Loucy (cell line): ENCODE measurements at regions not wholly inside any gene's neighbourhood (a gene's known extent, or its start where the extent isn't known, plus 50 kb on each side); places are given as distances from the start of the nearest gene placed in this dataset.

ENCODE experiments used
- H2AFZ ChIP-seq: fragments of 200-600 bp; sonication (generic); 2 replicates; pipeline ENCODE4 v1.6.0; 2016; ENCODE audit warnings: antibody characterized with exemption, mild to moderate bottlenecking, low read length, moderate library complexity
- H3F3A ChIP-seq: fragments of 200-600 bp; 2 replicates; pipeline ENCODE4 v1.6.0; 2016; ENCODE audit warnings: antibody characterized with exemption, low read depth, mild to moderate bottlenecking
- H3K27me3 ChIP-seq: fragments of 200-600 bp; sonication (generic); 2 replicates; pipeline ENCODE4 v1.6.1; 2014; ENCODE audit warnings: low read length, mild to moderate bottlenecking; ENCODE audit not compliant: insufficient read depth, poor library complexity, severe bottlenecking
- H3K36me3 ChIP-seq: fragments of 200-600 bp; sonication (generic); 2 replicates; pipeline ENCODE4 v1.6.1; 2016; ENCODE audit warnings: low read length; ENCODE audit not compliant: insufficient read depth
- H3K4me1 ChIP-seq: fragments of 200-600 bp; sonication (generic); 2 replicates; pipeline ENCODE4 v1.5.1; 2014; ENCODE audit warnings: low read length, mild to moderate bottlenecking; ENCODE audit not compliant: insufficient read depth, poor library complexity, severe bottlenecking
- H3K4me2 ChIP-seq: fragments of 200-600 bp; sonication (generic); 2 replicates; pipeline ENCODE4 v1.6.0; 2014; ENCODE audit warnings: antibody characterized with exemption, low read length, low read depth, mild to moderate bottlenecking; ENCODE audit not compliant: poor library complexity, severe bottlenecking
- H3K4me3 ChIP-seq: fragments of 200-600 bp; sonication (generic); 2 replicates; pipeline ENCODE4 v1.5.1; 2014; ENCODE audit warnings: low read length, mild to moderate bottlenecking, mixed read lengths; ENCODE audit not compliant: poor library complexity, severe bottlenecking
- H3K79me2 ChIP-seq: fragments of 200-600 bp; sonication (generic); 2 replicates; pipeline ENCODE4 v1.6.1; 2014; ENCODE audit warnings: low read length; ENCODE audit not compliant: insufficient read depth
- H3K9ac ChIP-seq: fragments of 200-600 bp; sonication (generic); 2 replicates; pipeline ENCODE4 v1.6.0; 2014; ENCODE audit warnings: mild to moderate bottlenecking, low read depth, low read length, moderate library complexity; ENCODE audit not compliant: poor library complexity, severe bottlenecking
- H3K9me2 ChIP-seq: fragments of 200-600 bp; sonication (generic); replicated peaks from 2 replicates; pipeline ENCODE4 v1.6.1; 2016; ENCODE audit warnings: low read depth, low read length, mixed read lengths
- H3K9me3 ChIP-seq: fragments of 200-600 bp; sonication (generic); 2 replicates; pipeline ENCODE4 v1.6.1; 2014; ENCODE audit warnings: mild to moderate bottlenecking, antibody characterized with exemption, low read length, low read depth; ENCODE audit not compliant: insufficient read depth
- H4K20me1 ChIP-seq: fragments of 200-600 bp; sonication (generic); 2 replicates; pipeline ENCODE4 v1.6.0; 2014; ENCODE audit warnings: antibody characterized with exemption, low read length, mild to moderate bottlenecking; ENCODE audit not compliant: insufficient read depth, poor library complexity, severe bottlenecking
- EZH2phosphoT487 ChIP-seq: fragments of 200-600 bp; IDR thresholded peaks from 2 replicates; pipeline ENCODE4 v1.6.1; 2018; ENCODE audit warnings: antibody characterized with exemption, mild to moderate bottlenecking, moderate library complexity, borderline replicate concordance
- TF ChIP-seq, protein P1 (sequence below): fragments of 200-600 bp; sonication (generic); conservative IDR thresholded peaks from 2 replicates; pipeline ENCODE4 v1.5.1; 2014; ENCODE audit warnings: mild to moderate bottlenecking, antibody characterized with exemption, low read length

DNA sequence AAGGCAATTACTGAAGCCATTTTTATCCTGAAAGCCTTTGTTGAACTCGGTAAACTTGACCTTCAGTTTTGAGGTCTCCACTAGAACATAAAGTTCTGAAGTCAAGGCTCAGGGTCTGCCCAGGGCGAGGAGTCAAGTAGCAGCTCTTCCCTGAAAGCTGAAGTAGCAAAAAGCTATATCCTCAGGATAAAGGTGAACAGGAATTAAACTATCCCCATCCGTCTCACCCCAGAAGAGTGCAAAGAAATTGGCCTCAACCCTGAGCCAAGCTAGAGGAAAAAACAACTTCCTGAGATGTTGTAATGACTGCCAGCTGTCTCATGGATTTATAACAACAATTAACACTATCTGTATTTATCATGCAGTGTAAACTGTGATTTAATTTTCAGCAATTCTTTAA is 590.8 kb downstream of the SPRY1 start:
- Histone ChIP-seq H3K4me1 (no peaks in the 10 kb centered on the region), H3K4me2 (no peak overlapping the region), H3K9me3 (no peaks in the 10 kb centered on the region), H4K20me1 (no peaks in the 10 kb centered on the region), H3K79me2 (no peaks in the 10 kb centered on the region), H3F3A (no peaks in the 10 kb centered on the region), H3K36me3 (no peaks in the 10 kb centered on the region), H3K27me3 (no peaks in the 10 kb centered on the region), H3K9me2 (no peaks in the 10 kb centered on the region), H3K4me3 (no peak overlapping the region), H3K9ac (no peak overlapping the region), H2AFZ (no peak overlapping the region)
- TF ChIP-seq, protein P1, sequence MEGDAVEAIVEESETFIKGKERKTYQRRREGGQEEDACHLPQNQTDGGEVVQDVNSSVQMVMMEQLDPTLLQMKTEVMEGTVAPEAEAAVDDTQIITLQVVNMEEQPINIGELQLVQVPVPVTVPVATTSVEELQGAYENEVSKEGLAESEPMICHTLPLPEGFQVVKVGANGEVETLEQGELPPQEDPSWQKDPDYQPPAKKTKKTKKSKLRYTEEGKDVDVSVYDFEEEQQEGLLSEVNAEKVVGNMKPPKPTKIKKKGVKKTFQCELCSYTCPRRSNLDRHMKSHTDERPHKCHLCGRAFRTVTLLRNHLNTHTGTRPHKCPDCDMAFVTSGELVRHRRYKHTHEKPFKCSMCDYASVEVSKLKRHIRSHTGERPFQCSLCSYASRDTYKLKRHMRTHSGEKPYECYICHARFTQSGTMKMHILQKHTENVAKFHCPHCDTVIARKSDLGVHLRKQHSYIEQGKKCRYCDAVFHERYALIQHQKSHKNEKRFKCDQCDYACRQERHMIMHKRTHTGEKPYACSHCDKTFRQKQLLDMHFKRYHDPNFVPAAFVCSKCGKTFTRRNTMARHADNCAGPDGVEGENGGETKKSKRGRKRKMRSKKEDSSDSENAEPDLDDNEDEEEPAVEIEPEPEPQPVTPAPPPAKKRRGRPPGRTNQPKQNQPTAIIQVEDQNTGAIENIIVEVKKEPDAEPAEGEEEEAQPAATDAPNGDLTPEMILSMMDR = no peak
- TF ChIP-seq EZH2phosphoT487 = no peak

DNA sequence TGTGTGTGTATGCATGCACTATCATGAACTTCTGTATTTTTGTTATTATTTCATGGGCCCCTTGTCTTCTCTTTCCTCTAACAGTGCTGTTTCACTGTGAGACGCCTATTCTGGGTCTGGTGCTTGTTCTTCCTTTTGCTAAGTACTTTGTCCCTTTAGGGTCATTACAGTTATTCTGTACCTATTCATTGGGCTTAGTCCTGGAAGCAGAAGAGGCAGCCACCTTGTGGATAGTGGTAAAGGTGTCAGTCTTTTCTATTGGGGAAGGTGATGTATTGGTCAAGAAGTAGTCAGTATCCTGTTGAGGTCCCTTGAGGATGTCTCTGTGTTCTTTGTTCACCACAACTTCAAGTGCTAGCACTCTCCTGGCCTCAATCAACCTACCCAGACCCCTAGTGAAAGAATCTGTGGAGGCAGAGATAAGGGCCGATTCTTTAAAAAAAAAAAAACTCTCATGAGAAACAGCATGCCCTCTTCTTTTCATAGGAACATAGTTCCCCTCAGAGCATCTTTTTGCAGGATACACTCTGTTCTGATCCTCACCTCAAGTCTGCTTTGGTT is 593.8 kb downstream of the SPRY1 start:
- no peak for TF ChIP-seq EZH2phosphoT487
- TF ChIP-seq, protein P1 = no peak
- no peak overlapping the region for H2AFZ ChIP-seq
- no peaks in the 10 kb centered on the region for H3K9me2 ChIP-seq
- H3F3A ChIP-seq = no peaks in the 10 kb centered on the region
- H3K36me3 ChIP-seq = no peaks in the 10 kb centered on the region
- no peaks in the 10 kb centered on the region for H3K27me3 ChIP-seq
- H3K4me2 ChIP-seq = no peak overlapping the region
- H3K79me2 ChIP-seq = no peaks in the 10 kb centered on the region
- no peaks in the 10 kb centered on the region for H4K20me1 ChIP-seq
- no peaks in the 10 kb centered on the region for H3K4me1 ChIP-seq
- no peak overlapping the region for H3K4me3 ChIP-seq
- no peak overlapping the region for H3K9ac ChIP-seq
- H3K9me3 ChIP-seq = no peaks in the 10 kb centered on the region

DNA sequence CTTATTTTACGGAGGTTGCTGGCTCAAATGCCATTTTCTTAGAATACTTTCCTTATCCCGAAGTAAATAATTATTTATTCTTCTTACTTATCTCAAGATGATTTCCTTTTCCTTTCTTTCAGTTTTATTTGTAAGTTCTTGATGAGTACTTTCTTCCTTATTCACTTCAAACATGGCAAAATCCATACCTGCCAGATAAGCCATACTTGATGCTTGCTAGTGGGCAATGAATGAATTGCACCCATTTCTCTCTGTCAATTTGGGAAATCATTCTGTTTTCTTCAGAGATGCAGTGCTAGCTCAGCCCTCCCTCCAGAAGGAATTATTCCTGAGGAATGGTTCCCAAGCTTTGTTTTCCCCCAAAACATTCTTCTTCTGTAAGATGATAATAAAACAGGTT is 598.3 kb downstream of the SPRY1 start:
- Histone ChIP-seq H3K4me2 (no peak overlapping the region), H3K79me2 (no peaks in the 10 kb centered on the region), H3F3A (no peaks in the 10 kb centered on the region; the same call in 1 of the 2 replicates), H2AFZ (no peak overlapping the region), H3K36me3 (no peaks in the 10 kb centered on the region), H3K9me2 (no peaks in the 10 kb centered on the region), H4K20me1 (no peaks in the 10 kb centered on the region), H3K4me1 (peaks cover 13% of the 10 kb centered on the region), H3K4me3 (no peak overlapping the region), H3K9me3 (no peaks in the 10 kb centered on the region), H3K27me3 (no peaks in the 10 kb centered on the region), H3K9ac (no peak overlapping the region)
- TF ChIP-seq EZH2phosphoT487 = no peak
- TF ChIP-seq, protein P1 = peak; percentile 43
